ENCODE measurements at regions not wholly inside any gene's neighbourhood (a gene's known extent, or its start where the extent isn't known, plus 50 kb on each side); places are given as distances from the start of the nearest gene placed in this dataset.

DNA sequence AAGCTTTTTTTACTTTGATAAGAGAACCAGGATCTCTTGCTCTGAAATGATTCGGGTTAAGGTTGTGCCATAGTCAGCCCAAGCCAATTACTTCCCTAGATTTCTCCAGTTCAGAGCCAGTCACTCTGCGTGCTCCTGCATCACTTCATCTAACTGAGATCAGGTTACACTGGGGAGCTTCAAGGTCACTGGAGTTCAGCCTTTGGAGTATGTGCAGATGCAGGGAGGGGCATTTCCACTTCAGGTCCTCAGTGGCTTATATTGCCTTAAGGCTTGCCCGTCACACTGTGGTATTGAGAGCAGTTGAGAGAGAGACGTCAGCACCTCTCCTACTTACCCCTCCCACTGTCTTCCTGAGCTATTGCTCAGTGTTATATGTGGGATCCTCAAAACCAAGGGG, 317.8 kb downstream of the EPHA4 start:
- Histone ChIP-seq H3K9ac (ENCODE audit: insufficient read depth in 1 of 2, low read depth in 2 of 2, low read length in 2 of 2) (no peak overlapping the region), H4K20me1 (replicated peaks; ENCODE audit: control insufficient read depth, insufficient read depth, low read length) (no peaks in the 10 kb centered on the region), H3K79me2 (ENCODE audit: control insufficient read depth, insufficient read depth, low read length) (no peaks in the 10 kb centered on the region), H3K9me3 (replicated peaks; ENCODE audit: control insufficient read depth, insufficient read depth, low read depth, low read length) (no peaks in the 10 kb centered on the region), H3K4me1 (replicated peaks in 1 of 2; ENCODE audit: control insufficient read depth in 2 of 2, insufficient read depth in 2 of 2, low read length in 2 of 2) (no peaks in the 10 kb centered on the region), H3K4me3 (no peak overlapping the region), H3K27ac (ENCODE audit: extremely low read depth, low read depth, low read length) (no peak overlapping the region), H3K27me3 (ENCODE audit: control insufficient read depth in 2 of 2, insufficient read depth in 2 of 2, low read length in 2 of 2) (no peaks in the 10 kb centered on the region), H3K36me3 (ENCODE audit: control insufficient read depth, insufficient read depth, low read length) (no peaks in the 10 kb centered on the region), H3K4me2 (ENCODE audit: insufficient read depth, low read length) (no peak overlapping the region), H3K9me1 (ENCODE audit: control insufficient read depth, insufficient read depth, low read length) (no peaks in the 10 kb centered on the region), H2AFZ (ENCODE audit: low read depth, low read length) (no peak overlapping the region)
- CTCF ChIA-PET (ENCODE audit: low intra/inter-chr PET ratio), result no interaction called here
- POLR2A ChIA-PET, result no interaction called here
- ATAC-seq (no peak), DNase-seq (ENCODE audit: extremely low read depth in 1 of 4, low spot score in 3 of 4) (no peak), FAIRE-seq (no peak)
- WGBS (ENCODE audit: insufficient coverage, low coverage, missing lambda C conversion rate), result 0% methylated on average over 3 of the region's 4 CpGs
- in situ Hi-C loops (cut with MboI), result no loop called here
- BruUV-seq (replicated peaks), result no TSS peak
- intact Hi-C loops (cut with micrococcal nuclease), result no loop called here
- TF ChIP-seq, protein P1, sequence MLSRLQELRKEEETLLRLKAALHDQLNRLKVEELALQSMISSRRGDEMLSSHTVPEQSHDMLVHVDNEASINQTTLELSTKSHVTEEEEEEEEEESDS (CRISPR knock-in tag; IDR thresholded peaks at IDR 0.05), result no peak
- TF ChIP-seq CAMTA2 (CRISPR knock-in tag; conservative IDR thresholded peaks at IDR 0.05), result no peak
- no peak for TF ChIP-seq SMARCA5 (IDR thresholded peaks at IDR 0.05)
- no peak for TF ChIP-seq NONO (IDR thresholded peaks at IDR 0.05; ENCODE audit: low read depth in 2 of 2, low read length in 1 of 2)
- no peak for TF ChIP-seq XRCC5 (IDR thresholded peaks at IDR 0.05; ENCODE audit: low read depth, low read length)

DNA sequence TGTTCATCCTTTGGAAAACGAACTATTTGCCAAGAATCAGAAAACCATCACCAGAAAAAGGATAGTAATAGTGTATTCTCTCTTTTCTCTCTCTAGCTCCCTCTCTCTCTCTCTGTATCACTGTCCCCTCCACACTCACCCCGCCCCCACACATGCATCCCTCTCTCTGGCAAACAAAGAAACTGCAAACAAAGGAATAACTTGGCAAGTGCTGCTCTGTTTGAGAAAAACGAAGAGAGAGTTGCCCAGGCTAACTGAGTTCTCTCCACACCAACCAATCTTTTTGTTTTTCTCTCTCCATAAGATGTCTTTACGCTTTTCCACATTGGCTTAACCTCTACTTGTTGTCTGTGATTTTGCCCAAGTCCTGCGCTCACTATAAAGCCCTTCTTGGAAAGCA, 316.2 kb downstream of the EPHA4 start:
- no peaks in the 10 kb centered on the region for H3K79me2 ChIP-seq (ENCODE audit: control insufficient read depth, insufficient read depth, low read length)
- CTCF ChIA-PET (ENCODE audit: low intra/inter-chr PET ratio), result no interaction called here
- H3K36me3 ChIP-seq (ENCODE audit: control insufficient read depth, insufficient read depth, low read length), result no peaks in the 10 kb centered on the region
- no peaks in the 10 kb centered on the region for H3K9me1 ChIP-seq (ENCODE audit: control insufficient read depth, insufficient read depth, low read length)
- H3K9ac ChIP-seq (ENCODE audit: insufficient read depth in 1 of 2, low read depth in 2 of 2, low read length in 2 of 2), result no peak overlapping the region
- FAIRE-seq (no peak), ATAC-seq (no peak), DNase-seq (ENCODE audit: extremely low read depth in 1 of 4, low spot score in 3 of 4) (no peak)
- no peak overlapping the region for H3K4me3 ChIP-seq
- no peak overlapping the region for H3K27ac ChIP-seq (ENCODE audit: extremely low read depth, low read depth, low read length)
- POLR2A ChIA-PET, result no interaction called here
- no peaks in the 10 kb centered on the region for H3K4me1 ChIP-seq (replicated peaks in 1 of 2; ENCODE audit: control insufficient read depth in 2 of 2, insufficient read depth in 2 of 2, low read length in 2 of 2)
- in situ Hi-C loops (cut with MboI) (no loop called here), intact Hi-C loops (cut with micrococcal nuclease) (no loop called here)
- no TSS peak for BruUV-seq (replicated peaks)
- no peaks in the 10 kb centered on the region for H4K20me1 ChIP-seq (replicated peaks; ENCODE audit: control insufficient read depth, insufficient read depth, low read length)
- H3K4me2 ChIP-seq (ENCODE audit: insufficient read depth, low read length), result no peak overlapping the region
- no peaks in the 10 kb centered on the region for H3K9me3 ChIP-seq (replicated peaks; ENCODE audit: control insufficient read depth, insufficient read depth, low read depth, low read length)
- H2AFZ ChIP-seq (ENCODE audit: low read depth, low read length), result no peak overlapping the region
- 0% methylated on average over 3 of the region's 5 CpGs for WGBS (ENCODE audit: insufficient coverage, low coverage, missing lambda C conversion rate)
- no peaks in the 10 kb centered on the region for H3K27me3 ChIP-seq (ENCODE audit: control insufficient read depth in 2 of 2, insufficient read depth in 2 of 2, low read length in 2 of 2)
- TF ChIP-seq FOXA1 (IDR thresholded peaks at IDR 0.05; ENCODE audit: borderline replicate concordance), result no peak

All from K562 (cell line).